HG03097 (cell line): ENCODE measurements at regions not wholly inside any gene's neighbourhood (a gene's known extent, or its start where the extent isn't known, plus 50 kb on each side); places are given as distances from the start of the nearest gene placed in this dataset.

ENCODE experiments used
- ATAC-seq: cut with Tn5 transposase; IDR thresholded peaks from one replicate; pipeline ENCODE4 v1.9.1; 2021; ENCODE audit not compliant: unreplicated experiment, low FRiP score

- ATAC-seq = no peak
Measured at GRCh38 chr2:66929632-66930338, 467.3 kb upstream of the ETAA1 start.

- ATAC-seq = no peak
Measured at GRCh38 chr2:66930339-66931220, 466.6 kb upstream of the ETAA1 start.

- no peak for ATAC-seq
Measured at GRCh38 chr2:66938471-66938967, 458.6 kb upstream of the ETAA1 start.

GRCh38 chr2:66940080-66940479, 457.1 kb upstream of the ETAA1 start:
- no peak for ATAC-seq

- ATAC-seq = no peak
Measured at GRCh38 chr2:66948234-66948633, 448.9 kb upstream of the ETAA1 start.

GRCh38 chr2:66957198-66957597, 439.9 kb upstream of the ETAA1 start:
- ATAC-seq = no peak

- ATAC-seq = no peak
Measured at GRCh38 chr2:66957677-66958076, 439.5 kb upstream of the ETAA1 start.

- ATAC-seq = no peak
Measured at GRCh38 chr2:66960161-66960560, 437.0 kb upstream of the ETAA1 start.

GRCh38 chr2:66962716-66963115, 434.4 kb upstream of the ETAA1 start:
- ATAC-seq = no peak

GRCh38 chr2:66966631-66967030, 430.5 kb upstream of the ETAA1 start:
- ATAC-seq = no peak

GRCh38 chr2:66968946-66969345, 428.2 kb upstream of the ETAA1 start:
- no peak for ATAC-seq

- no peak for ATAC-seq
Measured at GRCh38 chr2:66981074-66981473, 416.1 kb upstream of the ETAA1 start.

- ATAC-seq = no peak
Measured at GRCh38 chr2:66982766-66983165, 414.4 kb upstream of the ETAA1 start.

- no peak for ATAC-seq
Measured at GRCh38 chr2:66984864-66985263, 412.3 kb upstream of the ETAA1 start.

- no peak for ATAC-seq
Measured at GRCh38 chr2:66985906-66986305, 411.2 kb upstream of the ETAA1 start.

GRCh38 chr2:66987733-66988132, 409.4 kb upstream of the ETAA1 start:
- ATAC-seq = no peak

- ATAC-seq = no peak
Measured at GRCh38 chr2:66994654-66995053, 402.5 kb upstream of the ETAA1 start.

- no peak for ATAC-seq
Measured at GRCh38 chr2:66995636-66996035, 401.5 kb upstream of the ETAA1 start.

GRCh38 chr2:67002618-67003371, 394.3 kb upstream of the ETAA1 start:
- ATAC-seq = no peak

GRCh38 chr2:67006373-67006960, 390.7 kb upstream of the ETAA1 start:
- no peak for ATAC-seq

- ATAC-seq = no peak
Measured at GRCh38 chr2:67008155-67008554, 389.0 kb upstream of the ETAA1 start.
